GM23338 (cell line): ENCODE measurements at regions not wholly inside any gene's neighbourhood (a gene's known extent, or its start where the extent isn't known, plus 50 kb on each side); places are given as distances from the start of the nearest gene placed in this dataset.

Experiments
- ATAC-seq: fragments of 200-7000 bp; cut with Tn5 transposase; 3 replicates; pipeline ENCODE4 v1.9.1; 2020
- DNase-seq: peaks from one replicate; pipeline ENCODE4 v3.0.0-alpha.2; 2015; ENCODE audit warnings: low spot score
- H2AFZ ChIP-seq: fragments of 200-600 bp; sonication (generic); 2 replicates; pipeline ENCODE4 v1.8.0; 2016; ENCODE audit warnings: antibody characterized with exemption, mild to moderate bottlenecking, moderate library complexity
- H3F3A ChIP-seq: fragments of 200-600 bp; sonication (generic); replicated peaks from 2 replicates; pipeline ENCODE4 v1.8.0; 2017; ENCODE audit warnings: antibody characterized with exemption, mixed run types, low read depth
- H3K27ac ChIP-seq: fragments of 200-600 bp; sonication (generic); 2 replicates; pipeline ENCODE4 v1.6.1; 2016; ENCODE audit warnings: low read depth
- H3K27me3 ChIP-seq: fragments of 200-600 bp; sonication (generic); 2 replicates; pipeline ENCODE4 v1.8.0; 2016; ENCODE audit warnings: mild to moderate bottlenecking, mixed run types, moderate library complexity; ENCODE audit not compliant: insufficient read depth
- H3K36me3 ChIP-seq: fragments of 200-600 bp; sonication (generic); 2 replicates; pipeline ENCODE4 v1.8.0; 2016; ENCODE audit warnings: mild to moderate bottlenecking; ENCODE audit not compliant: insufficient read depth
- H3K4me1 ChIP-seq: fragments of 200-600 bp; sonication (generic); 2 replicates; pipeline ENCODE4 v1.8.0; 2016; ENCODE audit warnings: mild to moderate bottlenecking, moderate library complexity; ENCODE audit not compliant: insufficient read depth
- H3K4me2 ChIP-seq: fragments of 200-600 bp; sonication (generic); 2 replicates; pipeline ENCODE4 v1.7.1; 2017; ENCODE audit warnings: mixed run types
- H3K4me3 ChIP-seq: fragments of 200-600 bp; sonication (generic); 2 replicates; pipeline ENCODE4 v1.6.1; 2016; ENCODE audit warnings: mixed run types
- H3K79me2 ChIP-seq: fragments of 200-600 bp; sonication (generic); replicated peaks from 2 replicates; pipeline ENCODE4 v1.8.0; 2017; ENCODE audit warnings: mild to moderate bottlenecking; ENCODE audit not compliant: insufficient read depth
- H3K9me2 ChIP-seq: fragments of 200-600 bp; sonication (generic); 2 replicates; pipeline ENCODE4 v1.8.0; 2017; ENCODE audit not compliant: insufficient read depth
- H4K20me1 ChIP-seq: fragments of 200-600 bp; sonication (generic); replicated peaks from 2 replicates; pipeline ENCODE4 v1.8.0; 2017; ENCODE audit warnings: mild to moderate bottlenecking; ENCODE audit not compliant: insufficient read depth
- H3K27ac Mint-ChIP-seq: 2 replicates; pipeline ENCODE4 v1.8.0; 2020; ENCODE audit warnings: inconsistent platforms, mild to moderate bottlenecking, moderate library complexity, mixed read lengths
- H3K27me3 Mint-ChIP-seq: 3 replicates; pipeline ENCODE4 v1.8.0; 2022; ENCODE audit warnings: low read depth, mild to moderate bottlenecking, moderate library complexity, mixed read lengths, inconsistent platforms; ENCODE audit not compliant: insufficient read depth, poor library complexity
- H3K36me3 Mint-ChIP-seq: 3 replicates; pipeline ENCODE4 v1.8.0; 2021; ENCODE audit warnings: low read depth, mild to moderate bottlenecking, inconsistent platforms, moderate library complexity, mixed read lengths
- H3K4me1 Mint-ChIP-seq: 3 replicates; pipeline ENCODE4 v1.8.0; 2020; ENCODE audit warnings: mild to moderate bottlenecking, inconsistent platforms, mixed read lengths
- H3K4me3 Mint-ChIP-seq: 3 replicates; pipeline ENCODE4 v1.8.0; 2021; ENCODE audit warnings: moderate library complexity, mild to moderate bottlenecking, inconsistent platforms, mixed read lengths
- H3K9me3 Mint-ChIP-seq: 3 replicates; pipeline ENCODE4 v1.8.0; 2020; ENCODE audit warnings: moderate library complexity, mild to moderate bottlenecking, inconsistent platforms, mixed read lengths
- CREB1 ChIP-seq: fragments of 250-450 bp; sonication (Bioruptor Pico); IDR thresholded peaks from 2 replicates; pipeline ENCODE4 v1.5.0; 2020; ENCODE audit warnings: low read depth, mild to moderate bottlenecking, moderate library complexity
- ETS1 ChIP-seq: IDR thresholded peaks from 2 replicates; pipeline ENCODE4 v1.6.1; 2016; ENCODE audit warnings: antibody characterized with exemption
- EZH2 ChIP-seq: fragments of 200-600 bp; sonication (generic); IDR thresholded peaks from one replicate; pipeline ENCODE4 v1.8.0; 2017; ENCODE audit warnings: antibody characterized with exemption, mild to moderate bottlenecking, low read depth; ENCODE audit not compliant: unreplicated experiment
- EZH2phosphoT487 ChIP-seq: fragments of 200-600 bp; sonication (generic); IDR thresholded peaks from one replicate; pipeline ENCODE4 v1.8.1; 2018; ENCODE audit warnings: antibody characterized with exemption; ENCODE audit not compliant: unreplicated experiment
- JUNB ChIP-seq: IDR thresholded peaks from one replicate; pipeline ENCODE4 v1.6.1; 2016; ENCODE audit warnings: antibody characterized with exemption; ENCODE audit not compliant: unreplicated experiment
- NANOG ChIP-seq: IDR thresholded peaks from 2 replicates; pipeline ENCODE4 v1.6.1; 2016; ENCODE audit warnings: antibody characterized with exemption, borderline replicate concordance
- POLR2AphosphoS5 ChIP-seq: IDR thresholded peaks from 2 replicates; pipeline ENCODE4 v1.6.1; 2016; ENCODE audit warnings: antibody characterized with exemption, low read depth
- REST ChIP-seq: IDR thresholded peaks from one replicate; pipeline ENCODE4 v1.6.1; 2018; ENCODE audit warnings: antibody characterized with exemption; ENCODE audit not compliant: unreplicated experiment
- STAT1 ChIP-seq: IDR thresholded peaks from one replicate; pipeline ENCODE4 v1.6.1; 2016; ENCODE audit warnings: antibody characterized with exemption; ENCODE audit not compliant: unreplicated experiment
- ZNF114 ChIP-seq: fragments of 250-450 bp; sonication (Bioruptor Pico); IDR thresholded peaks from 2 replicates; pipeline ENCODE4 v1.5.0; 2020; ENCODE audit warnings: mild to moderate bottlenecking, moderate library complexity
- ZNF331 ChIP-seq: fragments of 250-450 bp; sonication (Bioruptor Pico); IDR thresholded peaks from 2 replicates; pipeline ENCODE4 v1.5.0; 2020; ENCODE audit warnings: low read depth, mild to moderate bottlenecking, moderate library complexity
- TF ChIP-seq, protein P1 (sequence below), 2 experiments: fragments of 200-600 bp in 1 of 2; sonication (generic) in 1 of 2; conservative IDR thresholded peaks; 2 replicates each; pipeline versions ENCODE4 v1.5.1 to v1.6.1; 2016 to 2017; ENCODE audit warnings: antibody characterized with exemption in 2 of 2, low read depth in 2 of 2, mild to moderate bottlenecking in 2 of 2, moderate library complexity in 1 of 2

DNA sequence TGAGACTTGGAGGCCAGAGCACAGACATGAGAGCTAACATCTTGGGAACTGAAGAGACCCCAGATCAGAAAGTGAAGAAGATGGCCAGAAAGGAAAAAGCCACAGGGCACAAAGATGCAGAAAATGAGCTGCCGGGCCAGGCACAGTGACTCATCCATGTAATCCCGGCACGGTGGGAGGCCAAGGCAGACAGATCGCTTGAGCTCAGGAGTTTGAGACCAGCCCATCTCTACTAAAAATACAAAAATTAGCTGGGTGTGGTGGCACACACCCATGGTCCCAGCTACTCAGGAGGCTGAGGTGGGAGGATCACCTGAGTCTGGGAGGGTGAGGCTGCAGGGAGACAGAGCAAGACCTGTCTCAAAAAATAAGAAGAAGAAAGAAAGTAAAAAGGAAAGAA is 81.4 kb upstream of the MGMT start (continued):
- TF ChIP-seq ETS1, result no peak
- TF ChIP-seq JUNB, result no peak
- TF ChIP-seq STAT1, result no peak
- TF ChIP-seq ZNF114 (CRISPR knock-in tag), result no peak
- no peak for TF ChIP-seq EZH2phosphoT487
- TF ChIP-seq, protein P1, sequence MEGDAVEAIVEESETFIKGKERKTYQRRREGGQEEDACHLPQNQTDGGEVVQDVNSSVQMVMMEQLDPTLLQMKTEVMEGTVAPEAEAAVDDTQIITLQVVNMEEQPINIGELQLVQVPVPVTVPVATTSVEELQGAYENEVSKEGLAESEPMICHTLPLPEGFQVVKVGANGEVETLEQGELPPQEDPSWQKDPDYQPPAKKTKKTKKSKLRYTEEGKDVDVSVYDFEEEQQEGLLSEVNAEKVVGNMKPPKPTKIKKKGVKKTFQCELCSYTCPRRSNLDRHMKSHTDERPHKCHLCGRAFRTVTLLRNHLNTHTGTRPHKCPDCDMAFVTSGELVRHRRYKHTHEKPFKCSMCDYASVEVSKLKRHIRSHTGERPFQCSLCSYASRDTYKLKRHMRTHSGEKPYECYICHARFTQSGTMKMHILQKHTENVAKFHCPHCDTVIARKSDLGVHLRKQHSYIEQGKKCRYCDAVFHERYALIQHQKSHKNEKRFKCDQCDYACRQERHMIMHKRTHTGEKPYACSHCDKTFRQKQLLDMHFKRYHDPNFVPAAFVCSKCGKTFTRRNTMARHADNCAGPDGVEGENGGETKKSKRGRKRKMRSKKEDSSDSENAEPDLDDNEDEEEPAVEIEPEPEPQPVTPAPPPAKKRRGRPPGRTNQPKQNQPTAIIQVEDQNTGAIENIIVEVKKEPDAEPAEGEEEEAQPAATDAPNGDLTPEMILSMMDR (conservative IDR thresholded peaks at IDR 0.05; ENCODE audit: low read depth in 2 of 2), result no peak
- TF ChIP-seq CREB1 (CRISPR knock-in tag), result no peak
- no peak for TF ChIP-seq POLR2AphosphoS5
- TF ChIP-seq ZNF331 (CRISPR knock-in tag), result no peak
- no peak for TF ChIP-seq NANOG
- no peak for TF ChIP-seq REST
- no peak for TF ChIP-seq EZH2

DNA sequence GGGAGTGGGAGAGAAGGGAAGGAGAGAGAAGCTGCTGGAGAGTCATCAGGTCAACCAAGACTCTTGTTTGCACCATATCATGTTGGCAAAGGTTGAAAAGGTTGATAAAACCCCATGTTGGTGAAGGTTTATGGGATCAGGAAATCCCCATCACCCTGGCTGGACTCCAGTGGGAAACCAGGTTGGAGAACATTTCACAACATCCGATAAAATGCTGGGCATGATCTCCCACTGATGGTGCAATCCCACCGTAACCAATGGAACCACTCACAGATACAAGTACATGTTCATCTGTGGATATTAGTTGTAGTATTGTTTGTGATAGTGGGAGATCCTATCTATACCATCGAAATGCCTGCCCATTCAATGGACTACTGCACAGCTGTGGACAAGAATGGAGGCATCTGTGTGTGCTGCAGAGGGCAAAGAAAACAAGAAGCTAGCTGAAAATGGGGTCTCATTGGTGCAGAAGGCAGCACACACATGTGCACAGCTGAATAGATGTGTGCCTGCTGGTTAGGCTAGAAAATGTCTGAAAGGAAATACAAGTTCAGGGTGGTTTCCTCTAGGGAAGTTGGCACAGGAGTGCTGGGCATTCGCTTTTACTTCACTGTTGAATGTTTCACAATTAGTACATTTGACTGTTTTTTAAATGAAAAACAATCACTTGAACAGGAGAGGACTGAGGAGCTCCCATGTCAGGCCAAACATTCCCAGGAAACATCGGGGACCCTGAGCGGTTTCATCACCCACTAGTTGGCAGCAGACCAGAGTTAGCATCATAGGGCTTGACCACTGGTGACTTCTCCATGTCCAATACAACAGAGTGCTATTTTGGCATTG is 80.4 kb upstream of the MGMT start:
- H2AFZ ChIP-seq, result no peak overlapping the region
- H3K9me2 ChIP-seq, result no peaks in the 10 kb centered on the region
- no peaks in the 10 kb centered on the region for H3K9me3 Mint-ChIP-seq
- no peaks in the 10 kb centered on the region for H3K36me3 Mint-ChIP-seq
- DNase-seq (no peak), ATAC-seq (no peak)
- H4K20me1 ChIP-seq, result no peaks in the 10 kb centered on the region
- H3K27ac ChIP-seq, result no peak overlapping the region
- no peak overlapping the region for H3K4me3 Mint-ChIP-seq
- no peaks in the 10 kb centered on the region for H3F3A ChIP-seq
- H3K4me1 Mint-ChIP-seq, result peaks cover 3% of the 10 kb centered on the region; the same call in 2 of the 3 replicates
- no peaks in the 10 kb centered on the region for H3K4me1 ChIP-seq
- H3K27ac Mint-ChIP-seq, result no peak overlapping the region
- H3K4me2 ChIP-seq, result no peak overlapping the region
- no peak overlapping the region for H3K4me3 ChIP-seq
- H3K79me2 ChIP-seq, result no peaks in the 10 kb centered on the region
- H3K36me3 ChIP-seq, result no peaks in the 10 kb centered on the region
- H3K27me3 ChIP-seq, result no peaks in the 10 kb centered on the region
- H3K27me3 Mint-ChIP-seq, result no peaks in the 10 kb centered on the region
- TF ChIP-seq ZNF114 (CRISPR knock-in tag), result no peak
- no peak for TF ChIP-seq EZH2phosphoT487
- TF ChIP-seq ZNF331 (CRISPR knock-in tag), result no peak
- TF ChIP-seq STAT1, result no peak
